HG02870 (cell line): ENCODE measurements at regions not wholly inside any gene's neighbourhood (a gene's known extent, or its start where the extent isn't known, plus 50 kb on each side); places are given as distances from the start of the nearest gene placed in this dataset.

Source experiments
- ATAC-seq: cut with Tn5 transposase; IDR thresholded peaks from one replicate; pipeline ENCODE4 v1.9.1; 2021; ENCODE audit warnings: mild to moderate bottlenecking, moderate library complexity; ENCODE audit not compliant: unreplicated experiment

- no peak for ATAC-seq
Observed at GRCh38 chr18:73264562-73264921, 396.8 kb upstream of the NETO1 start.

DNA sequence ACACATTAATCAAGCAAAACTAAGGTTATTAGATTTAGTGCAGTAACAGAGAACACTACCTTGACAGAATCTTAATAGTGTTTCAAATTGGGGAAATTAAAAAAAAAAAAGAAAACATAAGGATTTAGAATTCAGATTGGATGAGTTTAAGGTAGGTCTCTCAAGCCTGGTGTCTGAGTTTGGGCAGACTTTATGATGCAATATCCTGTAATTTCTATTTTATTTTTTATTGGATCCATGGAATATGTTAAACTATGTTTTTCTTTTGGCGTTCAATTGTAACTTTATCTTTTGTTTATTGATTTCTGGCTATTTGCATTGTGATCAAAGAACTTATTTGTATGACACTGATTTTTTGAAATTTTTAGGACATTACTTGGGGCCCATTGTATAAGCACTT is 394.1 kb upstream of the NETO1 start:
- no peak for ATAC-seq

GRCh38 chr18:73261243-73261642 is 393.5 kb upstream of the NETO1 start:
- no peak for ATAC-seq

DNA sequence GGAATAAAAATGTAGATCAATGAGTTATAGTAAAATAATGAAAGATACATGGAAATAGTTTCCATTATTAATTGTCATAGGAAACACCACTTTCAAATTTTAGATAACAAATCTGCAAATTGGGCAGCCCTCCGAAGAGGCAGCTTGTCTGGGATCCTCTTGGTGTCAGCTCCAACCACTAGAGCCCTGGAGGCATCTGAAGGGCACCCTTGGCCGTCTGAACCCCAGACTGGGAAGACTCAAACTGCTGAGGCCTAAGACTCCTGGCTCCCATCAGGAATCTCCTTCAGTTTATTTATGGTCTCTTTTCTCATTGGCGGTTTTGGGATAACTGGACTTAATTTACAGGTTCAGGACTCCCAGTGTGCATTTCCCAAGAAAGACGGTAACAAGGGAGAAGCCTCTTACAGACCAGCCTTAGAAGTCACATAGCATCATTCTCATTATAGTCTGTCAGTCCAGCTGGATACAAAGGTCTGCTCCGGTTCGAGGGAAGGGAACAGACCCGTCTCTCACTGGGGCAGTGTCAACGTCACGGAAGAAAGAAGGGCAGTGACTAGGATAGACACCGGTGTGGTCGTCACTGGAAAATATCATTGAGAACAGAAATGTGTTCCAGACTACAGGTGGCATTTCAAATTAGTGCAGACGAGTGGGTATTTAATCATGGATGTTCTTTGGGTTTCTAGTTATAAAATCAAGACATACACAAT is 390.7 kb upstream of the NETO1 start:
- no peak for ATAC-seq

DNA sequence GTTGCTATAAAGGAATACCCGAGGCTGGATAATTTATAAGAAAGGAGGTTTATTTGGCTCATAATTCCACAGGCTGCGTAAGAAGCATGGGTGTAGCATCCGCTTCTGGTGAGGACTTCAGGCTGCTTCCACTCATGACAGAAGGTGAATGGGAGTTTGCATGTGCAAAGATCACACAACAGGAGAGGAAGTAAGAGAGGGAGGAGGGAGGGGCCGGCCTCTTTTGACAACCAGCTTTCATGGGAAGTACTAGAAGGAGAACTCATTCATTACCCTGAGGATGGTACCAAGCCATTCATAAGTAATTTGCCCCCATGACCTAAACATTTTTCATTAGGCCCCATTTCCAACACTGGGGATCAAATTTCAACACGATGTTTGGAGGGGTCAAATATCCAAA is 386.8 kb upstream of the NETO1 start:
- no peak for ATAC-seq

DNA sequence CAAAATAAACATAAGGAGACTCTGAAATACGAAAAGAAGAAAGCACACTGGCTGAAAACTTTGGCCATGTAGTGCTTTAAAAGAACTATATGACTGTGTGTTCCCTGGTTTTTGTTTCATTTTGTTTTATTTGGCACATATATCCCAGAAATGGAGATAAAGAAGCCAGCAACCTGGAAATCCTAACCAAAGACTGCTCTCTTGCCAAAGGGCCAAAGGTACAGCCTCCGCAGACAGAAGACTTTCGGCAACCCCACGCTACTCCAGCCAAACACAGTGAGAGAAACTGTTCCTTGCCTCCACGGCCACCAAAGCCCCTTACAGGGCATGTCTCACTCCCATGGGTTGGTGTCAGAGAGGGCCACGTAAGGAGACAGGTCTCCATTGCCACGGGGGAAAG is 381.2 kb upstream of the NETO1 start:
- no peak for ATAC-seq

- ATAC-seq, result no peak
Observed at GRCh38 chr18:73246763-73247162, 379.0 kb upstream of the NETO1 start.

DNA sequence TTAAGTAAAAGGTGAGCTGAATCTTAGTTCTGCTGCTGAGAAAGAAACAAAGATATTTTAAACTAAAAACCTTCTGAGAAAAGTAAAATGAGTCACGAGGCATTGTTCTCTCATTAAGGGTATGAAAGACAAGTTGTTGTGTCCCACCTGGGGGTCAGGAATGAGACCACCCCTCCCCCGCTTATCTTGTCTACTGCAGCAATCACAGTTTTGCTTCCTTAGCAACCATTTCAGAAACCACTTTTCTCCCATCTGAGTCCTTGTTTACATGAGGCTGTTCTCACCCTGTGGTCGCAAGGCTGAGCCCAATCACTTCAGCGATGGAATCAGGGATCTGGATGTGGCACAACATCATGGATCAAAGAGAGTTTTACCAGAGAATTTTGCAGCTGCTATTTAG is 377.6 kb upstream of the NETO1 start:
- ATAC-seq, result no peak

- ATAC-seq, result no peak
Observed at GRCh38 chr18:73244401-73244800, 376.6 kb upstream of the NETO1 start.

DNA sequence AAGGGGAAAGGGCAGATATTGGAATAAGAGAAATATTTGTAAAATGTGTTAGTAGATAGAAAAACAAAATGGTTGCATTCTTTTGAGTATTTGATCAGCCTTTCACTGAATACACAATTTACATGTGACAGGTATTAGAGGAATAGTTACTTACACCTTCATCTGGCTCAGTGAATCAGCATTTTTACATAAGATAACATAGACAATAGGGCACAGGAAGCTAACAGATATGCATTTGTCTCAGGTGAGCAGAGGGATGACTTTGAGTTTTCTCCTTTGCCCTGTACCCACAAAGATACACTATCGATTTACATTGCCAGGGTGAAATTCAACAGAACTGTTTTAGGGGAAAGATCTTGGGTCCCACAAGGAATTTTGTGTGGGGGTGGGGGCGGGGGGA is 373.1 kb upstream of the NETO1 start:
- ATAC-seq, result no peak

- ATAC-seq, result no peak
Observed at GRCh38 chr18:73235921-73236320, 368.1 kb upstream of the NETO1 start.

DNA sequence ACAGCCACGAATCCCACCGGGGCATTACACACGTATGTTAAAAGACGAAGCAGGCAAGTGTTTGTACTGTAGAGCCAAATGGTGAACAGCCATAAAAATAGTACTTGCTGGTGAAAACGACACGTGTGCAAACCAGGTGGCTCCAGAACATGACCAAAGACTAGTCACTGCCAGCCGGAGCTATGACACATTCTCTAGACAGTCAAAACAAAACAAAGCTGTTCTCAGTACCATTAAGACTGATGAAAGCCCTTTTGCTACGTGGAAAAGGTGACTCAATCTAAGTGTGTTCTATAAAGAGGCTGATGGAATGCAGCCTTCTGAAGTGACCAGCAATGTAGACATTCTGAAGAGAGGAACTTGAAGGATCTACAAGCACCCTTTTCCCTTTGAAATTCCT is 367.7 kb upstream of the NETO1 start:
- no peak for ATAC-seq

DNA sequence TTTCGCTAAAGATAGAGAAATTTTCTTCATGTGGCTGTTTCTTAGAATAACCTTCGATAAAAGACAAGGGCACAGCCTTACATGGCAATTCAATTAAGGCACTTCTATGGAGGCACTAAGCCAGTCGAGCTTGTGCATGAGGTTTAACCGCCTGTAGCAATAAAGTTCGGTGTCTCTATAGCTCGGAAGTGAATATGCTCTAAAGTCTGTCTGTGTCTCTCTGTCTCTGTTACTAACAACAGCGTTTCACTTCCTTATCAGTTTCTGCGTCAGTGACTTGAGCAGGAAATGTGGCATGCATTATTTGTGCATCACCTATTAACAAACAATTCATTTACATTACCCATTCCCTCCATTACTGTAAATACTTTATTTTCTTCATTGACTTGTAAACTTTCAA is 365.1 kb upstream of the NETO1 start:
- ATAC-seq, result no peak

DNA sequence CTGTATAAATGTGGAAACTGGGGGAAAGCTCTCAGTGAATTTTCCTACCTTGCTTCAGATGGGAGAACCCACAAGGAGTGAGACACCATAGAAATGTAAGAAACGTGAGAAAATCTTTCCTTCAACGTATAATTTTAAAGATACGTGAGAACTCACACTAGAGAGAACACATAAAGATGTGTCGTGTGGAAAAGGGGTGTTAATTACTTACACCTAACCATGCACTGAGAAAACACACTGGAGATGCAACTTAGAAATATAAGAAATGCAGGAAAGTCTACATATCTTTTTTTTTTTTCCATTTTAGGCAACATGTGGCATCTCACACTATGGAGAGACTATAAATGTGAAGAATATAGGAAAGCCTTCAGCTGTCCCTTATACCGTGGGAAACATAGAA is 352.9 kb upstream of the NETO1 start:
- no peak for ATAC-seq

- ATAC-seq, result no peak
Observed at GRCh38 chr18:73218293-73218692, 350.5 kb upstream of the NETO1 start.

DNA sequence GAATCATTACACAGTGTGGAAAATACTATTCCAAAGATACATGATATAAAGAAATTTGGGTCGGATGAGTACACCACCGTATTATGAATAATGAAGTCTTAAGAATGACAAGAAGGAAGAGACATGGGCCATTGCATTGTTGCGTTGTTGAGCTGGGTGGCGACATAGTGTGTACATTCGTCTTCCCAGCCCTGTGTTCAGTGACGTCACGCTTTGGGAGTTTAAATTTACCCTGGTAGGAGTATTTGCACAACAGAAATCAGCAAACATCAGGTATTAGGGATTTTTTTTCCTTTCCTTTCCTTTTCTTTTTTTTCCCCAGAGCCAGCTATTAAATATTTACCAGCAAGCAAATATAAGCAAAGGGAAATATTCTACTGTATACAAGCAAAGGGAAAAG is 347.2 kb upstream of the NETO1 start:
- no peak for ATAC-seq

GRCh38 chr18:73212442-73212841 is 344.7 kb upstream of the NETO1 start:
- no peak for ATAC-seq

DNA sequence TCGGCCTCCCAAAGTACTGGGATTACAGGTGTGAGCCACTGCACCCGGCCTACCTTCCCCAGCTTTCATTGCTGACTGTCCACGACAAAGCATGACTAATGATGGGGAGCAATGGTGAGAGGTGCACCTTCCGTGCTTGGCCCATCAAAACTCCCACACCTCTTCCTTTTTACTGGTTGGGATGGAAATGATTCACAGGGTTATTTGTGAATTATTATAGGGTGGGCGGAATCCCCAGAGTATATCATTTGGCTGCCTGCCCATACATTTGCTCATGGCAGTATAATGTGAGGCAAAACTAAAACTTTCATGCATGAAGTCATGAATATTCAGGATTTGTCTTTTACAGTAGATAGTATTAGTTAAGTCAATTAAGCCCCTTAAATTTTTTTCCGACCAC is 334.2 kb upstream of the NETO1 start:
- no peak for ATAC-seq

GRCh38 chr18:73199151-73199550 is 331.4 kb upstream of the NETO1 start:
- ATAC-seq, result no peak

GRCh38 chr18:73189718-73190117 is 321.9 kb upstream of the NETO1 start:
- ATAC-seq, result no peak

DNA sequence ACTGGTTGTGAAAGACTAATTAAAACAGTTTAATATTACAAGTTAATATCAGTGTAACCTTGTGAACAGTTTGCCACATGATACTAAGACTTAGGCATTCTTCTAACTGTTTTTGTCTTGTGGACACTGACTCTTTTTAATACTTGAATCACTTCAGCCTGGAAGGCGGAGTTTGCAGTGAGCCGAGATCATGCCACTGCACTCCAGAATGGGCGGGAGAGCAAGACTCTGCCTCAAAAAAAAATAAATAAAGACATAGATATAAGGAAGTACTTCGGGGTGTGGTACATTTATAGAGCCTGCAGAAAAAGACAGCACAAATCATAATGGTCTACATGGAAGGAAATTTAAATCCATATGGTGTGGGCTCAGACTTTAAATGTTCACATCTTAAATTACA is 300.4 kb upstream of the NETO1 start:
- ATAC-seq, result no peak

- no peak for ATAC-seq
Observed at GRCh38 chr18:73164430-73164829, 296.6 kb upstream of the NETO1 start.

DNA sequence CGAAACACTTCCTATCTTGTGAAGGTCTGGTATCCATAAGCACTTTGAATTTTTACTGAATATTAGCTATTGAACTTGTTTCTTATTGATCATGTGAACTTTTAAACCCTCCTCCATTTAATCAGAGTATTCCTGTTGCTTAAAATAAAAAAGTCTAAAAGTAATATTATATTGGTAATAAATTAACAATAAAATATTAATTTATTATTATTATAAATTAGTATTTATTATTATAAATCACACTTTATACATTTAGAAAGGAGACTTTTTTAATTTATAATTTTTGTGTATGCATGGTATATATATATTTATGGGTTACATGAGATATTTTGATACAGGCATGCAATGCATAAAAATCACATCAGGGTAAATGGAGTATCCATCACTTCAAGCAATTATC is 295.4 kb upstream of the NETO1 start:
- ATAC-seq, result no peak

- no peak for ATAC-seq
Observed at GRCh38 chr18:73156117-73156516, 288.3 kb upstream of the NETO1 start.
